WTC11 (cell line): ENCODE measurements at regions not wholly inside any gene's neighbourhood (a gene's known extent, or its start where the extent isn't known, plus 50 kb on each side); places are given as distances from the start of the nearest gene placed in this dataset.

Experiments used
- ATAC-seq: fragments of 200-7000 bp; cut with Tn5 transposase; 2 replicates; pipeline ENCODE4 v1.10.0; 2021; ENCODE audit warnings: mild to moderate bottlenecking, moderate library complexity
- CTCF ChIA-PET: fragments of 300-600 bp; sonication (Branson Sonifier 250); formaldehyde crosslinking; loops from one replicate; lab custom pipeline; 2021; ENCODE audit warnings: antibody characterized with exemption; lab: Charles Lee
- POLR2A ChIA-PET: fragments of 350-600 bp; sonication (Branson Sonifier 250); formaldehyde crosslinking; loops from one replicate; lab custom pipeline; 2021; ENCODE audit warnings: antibody characterized with exemption; lab: Charles Lee
- DNase-seq: peaks from one replicate; pipeline ENCODE4 v3.0.0; 2021; ENCODE audit warnings: low spot score
- H3K27ac Mint-ChIP-seq: 2 replicates; pipeline ENCODE4 v1.8.0; 2021; ENCODE audit warnings: mixed read lengths
- H3K27me3 Mint-ChIP-seq: 2 replicates; pipeline ENCODE4 v1.8.0; 2021; ENCODE audit warnings: low read depth, mild to moderate bottlenecking, moderate library complexity, mixed read lengths
- H3K36me3 Mint-ChIP-seq: 2 replicates; pipeline ENCODE4 v1.8.0; 2021; ENCODE audit warnings: mixed read lengths
- H3K4me1 Mint-ChIP-seq: 2 replicates; pipeline ENCODE4 v1.8.0; 2022; ENCODE audit warnings: mixed read lengths
- H3K4me3 Mint-ChIP-seq: 2 replicates; pipeline ENCODE4 v1.8.0; 2021; ENCODE audit warnings: mild to moderate bottlenecking, moderate library complexity, mixed read lengths
- H3K9me3 Mint-ChIP-seq: 2 replicates; pipeline ENCODE4 v1.8.0; 2021; ENCODE audit warnings: mixed read lengths
- ELF4 ChIP-seq: sonication (generic); formaldehyde crosslinking; IDR thresholded peaks from 2 replicates; pipeline ENCODE4 v1.8.1; 2022; ENCODE audit warnings: low read depth, mild to moderate bottlenecking, moderate library complexity, missing genetic modification reagents
- NR1H2 ChIP-seq: sonication (generic); formaldehyde crosslinking; IDR thresholded peaks from 2 replicates; pipeline ENCODE4 v1.9.0; 2021; ENCODE audit warnings: mild to moderate bottlenecking, moderate library complexity, missing genetic modification reagents
- NR3C1 ChIP-seq: sonication (generic); formaldehyde crosslinking; conservative IDR thresholded peaks from 2 replicates; pipeline ENCODE4 v1.8.1; 2023; ENCODE audit warnings: low read depth, mild to moderate bottlenecking, missing genetic modification reagents
- PRRX2 ChIP-seq: fragments of 250-450 bp; sonication (Bioruptor Pico); IDR thresholded peaks from 2 replicates; pipeline ENCODE4 v1.8.0; 2021; ENCODE audit warnings: mild to moderate bottlenecking
- SMAD4 ChIP-seq: sonication (generic); formaldehyde crosslinking; IDR thresholded peaks from 2 replicates; pipeline ENCODE4 v1.8.0; 2022; ENCODE audit warnings: mild to moderate bottlenecking, missing genetic modification reagents
- TCF7 ChIP-seq: sonication (generic); formaldehyde crosslinking; IDR thresholded peaks from 2 replicates; pipeline ENCODE4 v1.8.0; 2022; ENCODE audit warnings: mild to moderate bottlenecking, low read depth, missing genetic modification reagents, moderate library complexity
- TEAD4 ChIP-seq: sonication (generic); formaldehyde crosslinking; IDR thresholded peaks from 2 replicates; pipeline ENCODE4 v1.8.0; 2022; ENCODE audit warnings: mild to moderate bottlenecking, missing genetic modification reagents
- ZBTB21 ChIP-seq: sonication (generic); formaldehyde crosslinking; IDR thresholded peaks from 2 replicates; pipeline ENCODE4 v1.8.1; 2023; ENCODE audit warnings: mild to moderate bottlenecking, missing genetic modification reagents, borderline replicate concordance
- ZNF416 ChIP-seq: fragments of 250-450 bp; sonication (Bioruptor Pico); IDR thresholded peaks from 2 replicates; pipeline ENCODE4 v1.9.0; 2021; ENCODE audit warnings: mild to moderate bottlenecking, inconsistent platforms
- TF ChIP-seq, protein P1 (sequence below): sonication (generic); formaldehyde crosslinking; IDR thresholded peaks from 2 replicates; pipeline ENCODE4 v1.8.0; 2023; ENCODE audit warnings: mild to moderate bottlenecking, missing genetic modification reagents
- TF ChIP-seq, protein P2 (sequence below): sonication (generic); formaldehyde crosslinking; IDR thresholded peaks from 2 replicates; pipeline ENCODE4 v1.8.0; 2022; ENCODE audit warnings: mild to moderate bottlenecking, missing genetic modification reagents
- TF ChIP-seq, protein P3 (sequence below): sonication (generic); formaldehyde crosslinking; IDR thresholded peaks from 2 replicates; pipeline ENCODE4 v1.8.1; 2023; ENCODE audit warnings: mild to moderate bottlenecking, missing genetic modification reagents, borderline replicate concordance
- TF ChIP-seq, protein P4 (sequence below): sonication (generic); formaldehyde crosslinking; IDR thresholded peaks from 2 replicates; pipeline ENCODE4 v1.8.0; 2023; ENCODE audit warnings: missing genetic modification reagents
- TF ChIP-seq, protein P5 (sequence below): sonication (generic); formaldehyde crosslinking; IDR thresholded peaks from 2 replicates; pipeline ENCODE4 v1.8.1; 2022; ENCODE audit warnings: mild to moderate bottlenecking, moderate library complexity, missing genetic modification reagents
- TF ChIP-seq, protein P6 (sequence below): sonication (generic); formaldehyde crosslinking; IDR thresholded peaks from 2 replicates; pipeline ENCODE4 v1.8.0; 2022; ENCODE audit warnings: mild to moderate bottlenecking, missing genetic modification reagents
- TF ChIP-seq, protein P7 (sequence below): sonication (generic); formaldehyde crosslinking; IDR thresholded peaks from 2 replicates; pipeline ENCODE4 v1.8.1; 2023; ENCODE audit warnings: mild to moderate bottlenecking, moderate library complexity, missing genetic modification reagents
- TF ChIP-seq, protein P8 (sequence below): sonication (generic); formaldehyde crosslinking; IDR thresholded peaks from 2 replicates; pipeline ENCODE4 v1.8.1; 2022; ENCODE audit warnings: low read depth, mild to moderate bottlenecking, moderate library complexity, missing genetic modification reagents, borderline replicate concordance

DNA sequence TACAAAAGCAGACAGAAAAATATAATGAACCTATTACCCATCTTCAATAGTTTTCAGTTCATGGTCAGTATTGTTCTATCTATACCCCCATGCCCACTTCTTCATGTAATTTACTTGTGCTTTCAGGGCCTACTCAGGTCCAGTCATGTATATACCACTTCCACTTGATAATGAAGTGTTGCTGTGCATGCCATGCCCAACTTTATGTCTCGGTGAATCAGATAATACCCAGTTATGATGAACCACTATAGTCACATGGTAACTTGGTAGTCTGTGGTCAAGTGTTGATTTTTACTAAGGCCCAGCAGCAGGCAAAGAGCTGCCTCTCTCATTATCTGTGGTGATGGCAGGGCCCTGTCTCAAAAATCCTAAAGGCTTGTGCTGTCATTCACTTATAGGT lies 70.7 kb upstream of the IL33 start:
- ATAC-seq: no peak
- Mint-ChIP-seq H3K4me1 (no peaks in the 10 kb centered on the region), H3K9me3 (0 out of 2 replicates have a peak, but pooled peaks cover 6% of the 10 kb centered on the region), H3K27me3 (no peaks in the 10 kb centered on the region), H3K36me3 (no peaks in the 10 kb centered on the region), H3K4me3 (no peak overlapping the region), H3K27ac (no peak overlapping the region)
- ChIA-PET CTCF (no interaction called here), POLR2A (no interaction called here)
- no peak for TF ChIP-seq NR3C1 (CRISPR knock-in tag)
- TF ChIP-seq, protein P1, sequence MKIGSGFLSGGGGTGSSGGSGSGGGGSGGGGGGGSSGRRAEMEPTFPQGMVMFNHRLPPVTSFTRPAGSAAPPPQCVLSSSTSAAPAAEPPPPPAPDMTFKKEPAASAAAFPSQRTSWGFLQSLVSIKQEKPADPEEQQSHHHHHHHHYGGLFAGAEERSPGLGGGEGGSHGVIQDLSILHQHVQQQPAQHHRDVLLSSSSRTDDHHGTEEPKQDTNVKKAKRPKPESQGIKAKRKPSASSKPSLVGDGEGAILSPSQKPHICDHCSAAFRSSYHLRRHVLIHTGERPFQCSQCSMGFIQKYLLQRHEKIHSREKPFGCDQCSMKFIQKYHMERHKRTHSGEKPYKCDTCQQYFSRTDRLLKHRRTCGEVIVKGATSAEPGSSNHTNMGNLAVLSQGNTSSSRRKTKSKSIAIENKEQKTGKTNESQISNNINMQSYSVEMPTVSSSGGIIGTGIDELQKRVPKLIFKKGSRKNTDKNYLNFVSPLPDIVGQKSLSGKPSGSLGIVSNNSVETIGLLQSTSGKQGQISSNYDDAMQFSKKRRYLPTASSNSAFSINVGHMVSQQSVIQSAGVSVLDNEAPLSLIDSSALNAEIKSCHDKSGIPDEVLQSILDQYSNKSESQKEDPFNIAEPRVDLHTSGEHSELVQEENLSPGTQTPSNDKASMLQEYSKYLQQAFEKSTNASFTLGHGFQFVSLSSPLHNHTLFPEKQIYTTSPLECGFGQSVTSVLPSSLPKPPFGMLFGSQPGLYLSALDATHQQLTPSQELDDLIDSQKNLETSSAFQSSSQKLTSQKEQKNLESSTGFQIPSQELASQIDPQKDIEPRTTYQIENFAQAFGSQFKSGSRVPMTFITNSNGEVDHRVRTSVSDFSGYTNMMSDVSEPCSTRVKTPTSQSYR (CRISPR knock-in tag): no peak
- TF ChIP-seq, protein P2, sequence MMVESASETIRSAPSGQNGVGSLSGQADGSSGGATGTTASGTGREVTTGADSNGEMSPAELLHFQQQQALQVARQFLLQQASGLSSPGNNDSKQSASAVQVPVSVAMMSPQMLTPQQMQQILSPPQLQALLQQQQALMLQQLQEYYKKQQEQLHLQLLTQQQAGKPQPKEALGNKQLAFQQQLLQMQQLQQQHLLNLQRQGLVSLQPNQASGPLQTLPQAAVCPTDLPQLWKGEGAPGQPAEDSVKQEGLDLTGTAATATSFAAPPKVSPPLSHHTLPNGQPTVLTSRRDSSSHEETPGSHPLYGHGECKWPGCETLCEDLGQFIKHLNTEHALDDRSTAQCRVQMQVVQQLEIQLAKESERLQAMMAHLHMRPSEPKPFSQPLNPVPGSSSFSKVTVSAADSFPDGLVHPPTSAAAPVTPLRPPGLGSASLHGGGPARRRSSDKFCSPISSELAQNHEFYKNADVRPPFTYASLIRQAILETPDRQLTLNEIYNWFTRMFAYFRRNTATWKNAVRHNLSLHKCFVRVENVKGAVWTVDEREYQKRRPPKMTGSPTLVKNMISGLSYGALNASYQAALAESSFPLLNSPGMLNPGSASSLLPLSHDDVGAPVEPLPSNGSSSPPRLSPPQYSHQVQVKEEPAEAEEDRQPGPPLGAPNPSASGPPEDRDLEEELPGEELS: no peak
- TF ChIP-seq, protein P3, sequence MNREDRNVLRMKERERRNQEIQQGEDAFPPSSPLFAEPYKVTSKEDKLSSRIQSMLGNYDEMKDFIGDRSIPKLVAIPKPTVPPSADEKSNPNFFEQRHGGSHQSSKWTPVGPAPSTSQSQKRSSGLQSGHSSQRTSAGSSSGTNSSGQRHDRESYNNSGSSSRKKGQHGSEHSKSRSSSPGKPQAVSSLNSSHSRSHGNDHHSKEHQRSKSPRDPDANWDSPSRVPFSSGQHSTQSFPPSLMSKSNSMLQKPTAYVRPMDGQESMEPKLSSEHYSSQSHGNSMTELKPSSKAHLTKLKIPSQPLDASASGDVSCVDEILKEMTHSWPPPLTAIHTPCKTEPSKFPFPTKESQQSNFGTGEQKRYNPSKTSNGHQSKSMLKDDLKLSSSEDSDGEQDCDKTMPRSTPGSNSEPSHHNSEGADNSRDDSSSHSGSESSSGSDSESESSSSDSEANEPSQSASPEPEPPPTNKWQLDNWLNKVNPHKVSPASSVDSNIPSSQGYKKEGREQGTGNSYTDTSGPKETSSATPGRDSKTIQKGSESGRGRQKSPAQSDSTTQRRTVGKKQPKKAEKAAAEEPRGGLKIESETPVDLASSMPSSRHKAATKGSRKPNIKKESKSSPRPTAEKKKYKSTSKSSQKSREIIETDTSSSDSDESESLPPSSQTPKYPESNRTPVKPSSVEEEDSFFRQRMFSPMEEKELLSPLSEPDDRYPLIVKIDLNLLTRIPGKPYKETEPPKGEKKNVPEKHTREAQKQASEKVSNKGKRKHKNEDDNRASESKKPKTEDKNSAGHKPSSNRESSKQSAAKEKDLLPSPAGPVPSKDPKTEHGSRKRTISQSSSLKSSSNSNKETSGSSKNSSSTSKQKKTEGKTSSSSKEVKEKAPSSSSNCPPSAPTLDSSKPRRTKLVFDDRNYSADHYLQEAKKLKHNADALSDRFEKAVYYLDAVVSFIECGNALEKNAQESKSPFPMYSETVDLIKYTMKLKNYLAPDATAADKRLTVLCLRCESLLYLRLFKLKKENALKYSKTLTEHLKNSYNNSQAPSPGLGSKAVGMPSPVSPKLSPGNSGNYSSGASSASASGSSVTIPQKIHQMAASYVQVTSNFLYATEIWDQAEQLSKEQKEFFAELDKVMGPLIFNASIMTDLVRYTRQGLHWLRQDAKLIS: no peak
- no peak for TF ChIP-seq TEAD4
- TF ChIP-seq SMAD4 (CRISPR knock-in tag): no peak
- TF ChIP-seq PRRX2 (CRISPR knock-in tag): no peak
- no peak for TF ChIP-seq ZBTB21 (CRISPR knock-in tag)
- TF ChIP-seq, protein P4, sequence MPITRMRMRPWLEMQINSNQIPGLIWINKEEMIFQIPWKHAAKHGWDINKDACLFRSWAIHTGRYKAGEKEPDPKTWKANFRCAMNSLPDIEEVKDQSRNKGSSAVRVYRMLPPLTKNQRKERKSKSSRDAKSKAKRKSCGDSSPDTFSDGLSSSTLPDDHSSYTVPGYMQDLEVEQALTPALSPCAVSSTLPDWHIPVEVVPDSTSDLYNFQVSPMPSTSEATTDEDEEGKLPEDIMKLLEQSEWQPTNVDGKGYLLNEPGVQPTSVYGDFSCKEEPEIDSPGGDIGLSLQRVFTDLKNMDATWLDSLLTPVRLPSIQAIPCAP (CRISPR knock-in tag): no peak
- TF ChIP-seq, protein P5, sequence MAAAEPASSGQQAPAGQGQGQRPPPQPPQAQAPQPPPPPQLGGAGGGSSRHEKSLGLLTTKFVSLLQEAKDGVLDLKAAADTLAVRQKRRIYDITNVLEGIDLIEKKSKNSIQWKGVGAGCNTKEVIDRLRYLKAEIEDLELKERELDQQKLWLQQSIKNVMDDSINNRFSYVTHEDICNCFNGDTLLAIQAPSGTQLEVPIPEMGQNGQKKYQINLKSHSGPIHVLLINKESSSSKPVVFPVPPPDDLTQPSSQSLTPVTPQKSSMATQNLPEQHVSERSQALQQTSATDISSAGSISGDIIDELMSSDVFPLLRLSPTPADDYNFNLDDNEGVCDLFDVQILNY (CRISPR knock-in tag): no peak
- TF ChIP-seq, protein P6, sequence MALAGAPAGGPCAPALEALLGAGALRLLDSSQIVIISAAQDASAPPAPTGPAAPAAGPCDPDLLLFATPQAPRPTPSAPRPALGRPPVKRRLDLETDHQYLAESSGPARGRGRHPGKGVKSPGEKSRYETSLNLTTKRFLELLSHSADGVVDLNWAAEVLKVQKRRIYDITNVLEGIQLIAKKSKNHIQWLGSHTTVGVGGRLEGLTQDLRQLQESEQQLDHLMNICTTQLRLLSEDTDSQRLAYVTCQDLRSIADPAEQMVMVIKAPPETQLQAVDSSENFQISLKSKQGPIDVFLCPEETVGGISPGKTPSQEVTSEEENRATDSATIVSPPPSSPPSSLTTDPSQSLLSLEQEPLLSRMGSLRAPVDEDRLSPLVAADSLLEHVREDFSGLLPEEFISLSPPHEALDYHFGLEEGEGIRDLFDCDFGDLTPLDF: no peak
- TF ChIP-seq, protein P7, sequence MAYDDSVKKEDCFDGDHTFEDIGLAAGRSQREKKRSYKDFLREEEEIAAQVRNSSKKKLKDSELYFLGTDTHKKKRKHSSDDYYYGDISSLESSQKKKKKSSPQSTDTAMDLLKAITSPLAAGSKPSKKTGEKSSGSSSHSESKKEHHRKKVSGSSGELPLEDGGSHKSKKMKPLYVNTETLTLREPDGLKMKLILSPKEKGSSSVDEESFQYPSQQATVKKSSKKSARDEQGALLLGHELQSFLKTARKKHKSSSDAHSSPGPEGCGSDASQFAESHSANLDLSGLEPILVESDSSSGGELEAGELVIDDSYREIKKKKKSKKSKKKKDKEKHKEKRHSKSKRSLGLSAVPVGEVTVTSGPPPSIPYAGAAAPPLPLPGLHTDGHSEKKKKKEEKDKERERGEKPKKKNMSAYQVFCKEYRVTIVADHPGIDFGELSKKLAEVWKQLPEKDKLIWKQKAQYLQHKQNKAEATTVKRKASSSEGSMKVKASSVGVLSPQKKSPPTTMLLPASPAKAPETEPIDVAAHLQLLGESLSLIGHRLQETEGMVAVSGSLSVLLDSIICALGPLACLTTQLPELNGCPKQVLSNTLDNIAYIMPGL (CRISPR knock-in tag): no peak
- no peak for TF ChIP-seq NR1H2 (CRISPR knock-in tag)
- no peak for TF ChIP-seq ZNF416
- TF ChIP-seq, protein P8, sequence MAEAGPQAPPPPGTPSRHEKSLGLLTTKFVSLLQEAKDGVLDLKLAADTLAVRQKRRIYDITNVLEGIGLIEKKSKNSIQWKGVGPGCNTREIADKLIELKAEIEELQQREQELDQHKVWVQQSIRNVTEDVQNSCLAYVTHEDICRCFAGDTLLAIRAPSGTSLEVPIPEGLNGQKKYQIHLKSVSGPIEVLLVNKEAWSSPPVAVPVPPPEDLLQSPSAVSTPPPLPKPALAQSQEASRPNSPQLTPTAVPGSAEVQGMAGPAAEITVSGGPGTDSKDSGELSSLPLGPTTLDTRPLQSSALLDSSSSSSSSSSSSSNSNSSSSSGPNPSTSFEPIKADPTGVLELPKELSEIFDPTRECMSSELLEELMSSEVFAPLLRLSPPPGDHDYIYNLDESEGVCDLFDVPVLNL (CRISPR knock-in tag): no peak
- no peak for TF ChIP-seq ELF4
- TF ChIP-seq TCF7: no peak
- DNase-seq: no peak
